ENCODE measurements at regions not wholly inside any gene's neighbourhood (a gene's known extent, or its start where the extent isn't known, plus 50 kb on each side); places are given as distances from the start of the nearest gene placed in this dataset.

GRCh38 chr16:73978407-73978784, 318.2 kb upstream of the PSMD7 start:
- H3K27me3 ChIP-seq (ENCODE audit: control insufficient read depth, insufficient read depth, low read length) = no peaks in the 10 kb centered on the region
- H3K36me3 ChIP-seq (ENCODE audit: insufficient read depth, low read length) = no peaks in the 10 kb centered on the region
- H3K9me3 ChIP-seq (replicated peaks; ENCODE audit: low read length) = no peaks in the 10 kb centered on the region
- no peak overlapping the region for H3K4me2 ChIP-seq (ENCODE audit: low read length)
- H3K4me3 ChIP-seq (ENCODE audit: low read length) = no peak overlapping the region
- H3K4me1 ChIP-seq (ENCODE audit: control insufficient read depth, insufficient read depth, low read length) = no peaks in the 10 kb centered on the region
- H3K9ac ChIP-seq (ENCODE audit: low read depth, low read length) = no peak overlapping the region

GRCh38 chr16:73976644-73977043, 320.0 kb upstream of the PSMD7 start:
- no peaks in the 10 kb centered on the region for H3K27me3 ChIP-seq (ENCODE audit: control insufficient read depth, insufficient read depth, low read length)
- no peak overlapping the region for H3K4me2 ChIP-seq (ENCODE audit: low read length)
- H3K9ac ChIP-seq (ENCODE audit: low read depth, low read length) = no peak overlapping the region
- no peaks in the 10 kb centered on the region for H3K4me1 ChIP-seq (ENCODE audit: control insufficient read depth, insufficient read depth, low read length)
- H3K9me3 ChIP-seq (replicated peaks; ENCODE audit: low read length) = no peaks in the 10 kb centered on the region
- H3K36me3 ChIP-seq (ENCODE audit: insufficient read depth, low read length) = no peaks in the 10 kb centered on the region
- H3K4me3 ChIP-seq (ENCODE audit: low read length) = no peak overlapping the region

DNA sequence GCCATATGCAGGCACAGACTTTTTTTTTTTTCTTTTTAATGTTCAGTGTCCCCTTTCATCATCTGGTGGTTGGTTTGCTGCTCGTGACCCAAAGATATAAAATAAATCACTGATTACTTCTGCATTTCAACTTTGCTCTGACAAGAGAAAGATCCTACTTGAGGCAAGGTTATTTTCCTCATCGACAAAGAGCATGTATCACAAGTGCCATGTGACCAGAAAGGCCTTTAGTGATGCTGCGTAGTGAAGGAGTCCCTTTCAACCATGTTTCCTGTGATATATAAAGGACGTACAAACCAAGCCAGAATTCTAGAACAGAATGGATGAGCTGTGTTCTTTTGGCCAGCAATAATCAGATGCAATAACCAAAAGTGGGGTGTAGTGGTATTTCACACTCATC, 323.4 kb upstream of the PSMD7 start:
- H3K4me3 ChIP-seq (ENCODE audit: low read length) = no peak overlapping the region
- H3K36me3 ChIP-seq (ENCODE audit: insufficient read depth, low read length) = no peaks in the 10 kb centered on the region
- H3K9me3 ChIP-seq (replicated peaks; ENCODE audit: low read length) = no peaks in the 10 kb centered on the region
- H3K27me3 ChIP-seq (ENCODE audit: control insufficient read depth, insufficient read depth, low read length) = peaks cover 5% of the 10 kb centered on the region
- H3K4me2 ChIP-seq (ENCODE audit: low read length) = no peak overlapping the region
- no peaks in the 10 kb centered on the region for H3K4me1 ChIP-seq (ENCODE audit: control insufficient read depth, insufficient read depth, low read length)
- H3K9ac ChIP-seq (ENCODE audit: low read depth, low read length) = no peak overlapping the region

- Histone ChIP-seq H3K27me3 (ENCODE audit: control insufficient read depth, insufficient read depth, low read length) (peaks cover 5% of the 10 kb centered on the region), H3K4me2 (ENCODE audit: low read length) (no peak overlapping the region), H3K4me1 (ENCODE audit: control insufficient read depth, insufficient read depth, low read length) (no peaks in the 10 kb centered on the region), H3K9me3 (replicated peaks; ENCODE audit: low read length) (no peaks in the 10 kb centered on the region), H3K36me3 (ENCODE audit: insufficient read depth, low read length) (no peaks in the 10 kb centered on the region), H3K4me3 (ENCODE audit: low read length) (no peak overlapping the region), H3K9ac (ENCODE audit: low read depth, low read length) (no peak overlapping the region)
Observed at GRCh38 chr16:73966851-73967250, 329.8 kb upstream of the PSMD7 start.

GRCh38 chr16:73965591-73965990, 331.0 kb upstream of the PSMD7 start:
- Histone ChIP-seq H3K4me3 (ENCODE audit: low read length) (no peak overlapping the region), H3K4me1 (ENCODE audit: control insufficient read depth, insufficient read depth, low read length) (no peaks in the 10 kb centered on the region), H3K36me3 (ENCODE audit: insufficient read depth, low read length) (no peaks in the 10 kb centered on the region), H3K9me3 (replicated peaks; ENCODE audit: low read length) (no peaks in the 10 kb centered on the region), H3K4me2 (ENCODE audit: low read length) (no peak overlapping the region), H3K27me3 (ENCODE audit: control insufficient read depth, insufficient read depth, low read length) (peaks cover 2% of the 10 kb centered on the region), H3K9ac (ENCODE audit: low read depth, low read length) (no peak overlapping the region)

- Histone ChIP-seq H3K36me3 (ENCODE audit: insufficient read depth, low read length) (no peaks in the 10 kb centered on the region), H3K4me1 (ENCODE audit: control insufficient read depth, insufficient read depth, low read length) (no peaks in the 10 kb centered on the region), H3K9me3 (replicated peaks; ENCODE audit: low read length) (no peaks in the 10 kb centered on the region), H3K27me3 (ENCODE audit: control insufficient read depth, insufficient read depth, low read length) (peaks cover 8% of the 10 kb centered on the region), H3K4me2 (ENCODE audit: low read length) (no peak overlapping the region), H3K9ac (ENCODE audit: low read depth, low read length) (no peak overlapping the region), H3K4me3 (ENCODE audit: low read length) (no peak overlapping the region)
Observed at GRCh38 chr16:73956587-73957494, 339.8 kb upstream of the PSMD7 start.

- no peak overlapping the region for H3K4me2 ChIP-seq (ENCODE audit: low read length)
- no peaks in the 10 kb centered on the region for H3K4me1 ChIP-seq (ENCODE audit: control insufficient read depth, insufficient read depth, low read length)
- no peak overlapping the region for H3K4me3 ChIP-seq (ENCODE audit: low read length)
- H3K36me3 ChIP-seq (ENCODE audit: insufficient read depth, low read length) = no peaks in the 10 kb centered on the region
- no peak overlapping the region for H3K9ac ChIP-seq (ENCODE audit: low read depth, low read length)
- no peaks in the 10 kb centered on the region for H3K9me3 ChIP-seq (replicated peaks; ENCODE audit: low read length)
- peaks cover 14% of the 10 kb centered on the region for H3K27me3 ChIP-seq (ENCODE audit: control insufficient read depth, insufficient read depth, low read length)
Observed at GRCh38 chr16:73955702-73956101, 340.9 kb upstream of the PSMD7 start.

DNA sequence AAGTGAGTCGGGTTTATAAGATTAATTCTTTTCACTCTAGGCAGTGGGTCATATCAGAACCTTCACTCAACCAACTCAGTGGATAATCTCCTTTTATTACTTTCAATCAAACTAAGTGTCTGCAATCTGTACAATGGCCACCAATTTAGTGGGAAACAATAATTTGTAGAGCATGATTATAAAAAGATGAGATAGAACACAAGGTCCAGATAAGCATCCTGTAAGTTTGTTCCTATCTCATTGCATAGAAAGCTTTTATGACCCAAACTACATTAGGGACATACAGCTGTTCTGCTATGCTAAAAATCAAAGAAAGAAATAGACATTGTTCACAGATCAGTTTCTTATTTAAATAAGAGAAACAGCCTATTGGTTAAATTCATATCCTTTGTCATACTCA, 341.4 kb upstream of the PSMD7 start:
- Histone ChIP-seq H3K27me3 (ENCODE audit: control insufficient read depth, insufficient read depth, low read length) (peaks cover 14% of the 10 kb centered on the region), H3K9ac (ENCODE audit: low read depth, low read length) (no peak overlapping the region), H3K4me2 (ENCODE audit: low read length) (no peak overlapping the region), H3K4me3 (ENCODE audit: low read length) (no peak overlapping the region), H3K4me1 (ENCODE audit: control insufficient read depth, insufficient read depth, low read length) (no peaks in the 10 kb centered on the region), H3K36me3 (ENCODE audit: insufficient read depth, low read length) (no peaks in the 10 kb centered on the region), H3K9me3 (replicated peaks; ENCODE audit: low read length) (no peaks in the 10 kb centered on the region)

GRCh38 chr16:73951481-73951880, 345.1 kb upstream of the PSMD7 start:
- no peak overlapping the region for H3K4me3 ChIP-seq (ENCODE audit: low read length)
- peaks cover 10% of the 10 kb centered on the region for H3K4me1 ChIP-seq (ENCODE audit: control insufficient read depth, insufficient read depth, low read length)
- H3K9ac ChIP-seq (ENCODE audit: low read depth, low read length) = no peak overlapping the region
- H3K27me3 ChIP-seq (ENCODE audit: control insufficient read depth, insufficient read depth, low read length) = peaks cover 33% of the 10 kb centered on the region
- no peaks in the 10 kb centered on the region for H3K36me3 ChIP-seq (ENCODE audit: insufficient read depth, low read length)
- no peaks in the 10 kb centered on the region for H3K9me3 ChIP-seq (replicated peaks; ENCODE audit: low read length)
- no peak overlapping the region for H3K4me2 ChIP-seq (ENCODE audit: low read length)

DNA sequence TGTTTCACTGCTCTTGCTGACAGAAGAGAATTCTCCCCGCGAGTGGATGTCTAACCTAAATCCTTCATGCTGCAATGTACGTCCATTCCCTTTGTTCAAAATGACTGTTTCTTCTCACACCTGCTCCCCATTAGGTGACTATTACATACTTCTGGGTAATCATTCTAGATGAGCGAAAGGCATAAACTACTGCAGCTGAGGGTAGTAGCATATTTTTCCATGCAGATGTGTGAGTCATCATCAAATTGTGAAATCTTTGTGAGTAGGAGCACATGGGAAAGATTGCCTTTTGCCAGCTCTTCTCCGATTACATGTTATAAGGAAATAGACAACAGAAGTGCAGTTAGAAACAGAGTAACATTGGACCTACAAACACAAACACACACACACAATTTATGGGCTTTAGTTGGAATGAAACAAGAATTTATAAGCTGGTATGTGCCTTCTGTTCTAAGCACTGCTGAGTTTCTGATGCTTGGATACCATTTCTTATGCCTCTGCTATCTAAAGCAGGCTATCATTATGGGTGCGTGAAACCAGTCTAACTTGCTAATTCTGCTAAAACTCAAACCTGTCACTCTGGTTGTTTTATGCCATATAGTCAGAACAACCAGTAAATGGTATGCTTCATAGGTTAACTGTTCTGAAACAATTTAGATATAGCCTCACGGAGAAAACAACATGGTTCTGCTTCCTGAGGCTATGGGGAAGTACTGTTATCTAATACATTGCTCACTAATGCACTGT, 346.9 kb upstream of the PSMD7 start:
- H3K27me3 ChIP-seq (ENCODE audit: control insufficient read depth, insufficient read depth, low read length) = peaks cover 31% of the 10 kb centered on the region
- H3K4me1 ChIP-seq (ENCODE audit: control insufficient read depth, insufficient read depth, low read length) = peaks cover 10% of the 10 kb centered on the region
- H3K4me2 ChIP-seq (ENCODE audit: low read length) = peak overlapping the region; percentile 69
- H3K9me3 ChIP-seq (replicated peaks; ENCODE audit: low read length) = no peaks in the 10 kb centered on the region
- no peaks in the 10 kb centered on the region for H3K36me3 ChIP-seq (ENCODE audit: insufficient read depth, low read length)
- no peak overlapping the region for H3K9ac ChIP-seq (ENCODE audit: low read depth, low read length)
- H3K4me3 ChIP-seq (ENCODE audit: low read length) = no peak overlapping the region

DNA sequence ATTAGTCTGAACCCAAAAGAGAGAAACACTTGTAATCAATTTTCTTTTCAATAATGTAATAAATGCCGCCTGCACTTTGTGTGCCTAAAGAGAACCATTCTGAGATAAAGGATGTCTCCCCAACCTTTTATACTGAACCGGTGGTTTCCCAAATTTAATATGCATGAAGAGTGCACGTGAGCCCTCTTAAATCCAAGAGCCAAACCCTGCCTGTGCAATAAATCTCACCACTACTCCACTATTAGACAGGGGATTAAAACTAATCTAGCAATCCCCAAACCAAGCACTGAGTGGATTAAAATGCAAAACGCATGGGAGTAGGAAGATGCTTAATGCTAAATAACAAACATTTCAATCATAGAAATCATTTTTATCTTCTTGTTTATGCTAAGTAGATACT, 351.0 kb upstream of the PSMD7 start:
- H3K4me1 ChIP-seq (ENCODE audit: control insufficient read depth, insufficient read depth, low read length) = peaks cover 10% of the 10 kb centered on the region

More for the DNA sequence above, 351.0 kb upstream of the PSMD7 start:
- Histone ChIP-seq H3K4me2 (ENCODE audit: low read length) (no peak overlapping the region), H3K27me3 (ENCODE audit: control insufficient read depth, insufficient read depth, low read length) (peaks cover 19% of the 10 kb centered on the region), H3K9me3 (replicated peaks; ENCODE audit: low read length) (no peaks in the 10 kb centered on the region), H3K4me3 (ENCODE audit: low read length) (no peak overlapping the region), H3K36me3 (ENCODE audit: insufficient read depth, low read length) (no peaks in the 10 kb centered on the region), H3K9ac (ENCODE audit: low read depth, low read length) (no peak overlapping the region)
